Lung microvascular endothelial cell (primary cell): ENCODE measurements at regions not wholly inside any gene's neighbourhood (a gene's known extent, or its start where the extent isn't known, plus 50 kb on each side); places are given as distances from the start of the nearest gene placed in this dataset.
"Not testable (repeated sequence)": the region's sequence is repeated elsewhere in the genome, so short reads cannot be mapped to it uniquely, and the experiment has no call there.

ENCODE experiments used
- DNase-seq, 2 donors: peaks; one replicate each; pipeline versions ENCODE4 v3.0.0 to v3.0.0-alpha.2; 2010; ENCODE audit warnings: low read depth in 2 of 2

GRCh38 chr9:87781331-87781730 is 55.4 kb downstream of the CTSL start:
- no peak for DNase-seq

GRCh38 chr9:87783180-87783579 is 57.3 kb downstream of the CTSL start:
- no peak for DNase-seq

DNA sequence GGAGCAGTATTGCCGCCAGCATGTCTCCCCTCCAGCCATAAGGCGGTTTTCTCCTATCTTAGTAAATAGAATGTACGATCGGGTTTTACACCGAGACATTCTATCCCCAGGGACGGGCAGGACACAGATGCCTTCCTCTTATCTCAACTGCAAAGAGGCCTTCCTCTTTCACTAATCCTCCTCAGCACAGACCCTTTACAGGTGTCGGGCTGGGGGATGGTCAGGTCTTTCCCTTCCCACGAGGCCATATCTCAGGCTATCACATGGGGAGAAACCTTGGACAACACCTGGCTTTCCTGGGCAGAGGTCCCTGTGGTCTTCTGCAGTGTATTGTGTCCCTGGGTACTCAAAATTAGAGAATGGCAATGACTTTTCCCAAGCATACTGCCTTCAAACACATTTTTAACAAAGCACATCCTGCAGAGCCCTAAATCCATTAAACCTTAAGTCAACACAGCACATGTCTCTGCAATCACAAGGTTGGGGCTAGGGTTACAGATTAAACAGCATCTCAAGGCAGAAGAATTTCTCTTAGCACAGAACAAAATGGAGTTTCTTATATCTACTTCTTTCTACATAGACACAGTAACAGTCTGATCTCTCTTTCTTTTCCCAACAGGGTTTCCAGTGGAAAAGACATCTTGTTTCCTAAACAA is 59.5 kb downstream of the CTSL start:
- DNase-seq = not testable (repeated sequence)

GRCh38 chr9:87786423-87786822 is 60.5 kb downstream of the CTSL start:
- DNase-seq = no peak

GRCh38 chr9:87786876-87787275 is 61.0 kb downstream of the CTSL start:
- DNase-seq = no peak

DNA sequence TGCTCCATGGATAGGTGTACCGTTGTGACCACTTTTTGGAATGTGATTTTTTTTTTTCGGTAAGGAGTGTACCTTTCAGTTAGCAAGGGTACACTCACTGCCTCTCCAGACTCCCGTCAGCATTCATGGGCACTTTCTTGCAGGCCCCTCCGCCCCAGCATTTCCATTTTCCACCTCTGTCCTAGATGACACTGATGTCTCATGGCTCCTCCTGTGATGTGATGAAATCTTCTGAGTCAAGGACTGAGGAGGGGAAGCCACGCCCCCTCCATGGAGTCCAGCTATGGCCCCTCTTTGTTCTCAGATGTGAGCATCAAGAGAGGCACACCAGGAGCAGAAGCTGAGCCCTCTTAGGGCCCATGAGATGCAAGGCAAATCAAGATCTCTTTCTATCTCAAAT is 61.8 kb downstream of the CTSL start:
- DNase-seq = no peak

DNA sequence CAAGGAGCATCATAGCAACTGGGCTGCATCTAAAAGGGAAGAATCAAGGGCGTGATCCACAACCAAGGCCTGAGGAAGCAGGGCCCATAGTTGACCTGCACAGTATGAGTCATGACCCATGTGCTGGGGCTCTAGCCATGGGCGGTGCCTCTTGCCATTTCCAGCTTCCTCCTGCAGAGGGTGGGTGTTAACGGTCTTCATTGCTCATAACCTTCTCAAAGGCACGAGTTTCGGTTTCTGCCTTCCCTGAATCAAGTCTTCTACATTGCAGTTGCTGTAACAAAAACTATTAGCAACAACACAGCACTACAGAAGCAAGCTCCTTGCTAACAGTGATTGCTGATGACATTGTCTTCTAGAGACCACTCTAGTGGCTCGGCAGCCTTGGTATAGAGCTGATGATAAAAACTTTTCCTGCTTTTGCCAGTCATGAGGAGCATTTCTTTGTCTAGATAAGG is 66.9 kb downstream of the CTSL start:
- peak in 1 of 2 donors; percentile 92 for DNase-seq

DNA sequence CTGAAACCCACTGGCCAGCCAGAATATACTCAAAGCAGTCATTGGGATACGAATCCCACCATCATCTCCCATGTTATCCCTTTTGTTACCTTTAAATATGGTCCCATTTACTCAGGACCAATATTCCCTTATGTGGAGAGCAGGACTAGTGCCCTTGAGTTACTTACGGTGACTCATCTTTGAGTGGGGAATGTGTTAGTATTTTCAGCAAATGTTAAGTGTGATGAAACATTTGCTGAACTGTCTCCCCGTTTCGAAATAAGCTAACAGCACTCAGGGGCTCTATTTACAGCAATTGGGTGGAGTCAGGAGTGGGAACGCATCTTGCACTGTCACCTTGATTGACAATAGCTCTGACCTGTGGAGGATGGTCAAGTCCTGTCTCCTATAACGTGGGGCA is 67.4 kb downstream of the CTSL start:
- DNase-seq = peak in 1 of 2 donors; percentile 69

- DNase-seq = no peak
Observed at GRCh38 chr9:87795178-87795577, 69.3 kb downstream of the CTSL start.

DNA sequence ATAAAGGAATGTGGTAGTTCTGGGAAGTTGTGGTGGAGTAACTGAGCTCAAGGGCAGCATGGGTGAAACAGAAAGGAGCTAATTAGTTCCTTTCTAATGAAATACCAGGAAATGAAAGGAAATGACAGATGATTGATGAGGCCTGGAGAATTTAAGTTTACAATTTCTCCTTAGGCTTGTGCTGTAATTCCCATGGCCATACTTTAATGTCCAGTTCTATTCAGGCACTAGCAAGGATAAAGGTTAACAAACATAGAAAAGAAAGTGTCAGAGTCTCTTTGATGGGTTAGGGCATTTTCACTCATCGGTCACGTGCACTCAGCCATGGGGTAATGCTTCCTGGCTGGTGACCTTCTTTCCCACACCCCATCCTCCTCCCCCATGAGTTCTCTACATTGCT is 70.3 kb downstream of the CTSL start:
- DNase-seq = peak in 1 of 2 donors; percentile 13

- DNase-seq = peak in 1 of 2 donors; percentile 89
Observed at GRCh38 chr9:87798261-87798833, 72.4 kb downstream of the CTSL start.

- DNase-seq = no peak
Observed at GRCh38 chr9:87799503-87799902, 73.6 kb downstream of the CTSL start.

DNA sequence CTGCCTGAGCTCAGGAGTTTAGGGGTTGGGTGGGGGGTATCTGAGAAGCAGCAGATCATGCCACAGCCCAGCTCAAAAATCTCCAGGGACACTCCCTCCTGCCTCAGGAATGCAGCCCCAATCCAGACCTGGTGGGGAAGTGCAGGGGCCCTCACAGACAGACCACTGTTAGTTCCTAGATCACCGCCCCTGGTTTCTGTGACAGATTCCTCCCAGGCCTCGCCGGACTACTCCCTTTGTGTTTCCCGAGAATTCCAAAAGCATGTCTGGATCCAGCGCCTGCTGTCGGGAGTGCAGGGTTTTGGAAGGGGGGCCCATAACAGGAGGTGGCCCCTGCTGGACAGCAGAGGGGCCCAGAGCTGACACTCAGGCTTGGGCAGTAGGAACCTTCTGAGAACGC is 74.5 kb downstream of the CTSL start:
- no peak for DNase-seq

- DNase-seq = no peak
Observed at GRCh38 chr9:87801013-87801412, 75.1 kb downstream of the CTSL start.

GRCh38 chr9:87803166-87803565 is 77.2 kb downstream of the CTSL start:
- no peak for DNase-seq

DNA sequence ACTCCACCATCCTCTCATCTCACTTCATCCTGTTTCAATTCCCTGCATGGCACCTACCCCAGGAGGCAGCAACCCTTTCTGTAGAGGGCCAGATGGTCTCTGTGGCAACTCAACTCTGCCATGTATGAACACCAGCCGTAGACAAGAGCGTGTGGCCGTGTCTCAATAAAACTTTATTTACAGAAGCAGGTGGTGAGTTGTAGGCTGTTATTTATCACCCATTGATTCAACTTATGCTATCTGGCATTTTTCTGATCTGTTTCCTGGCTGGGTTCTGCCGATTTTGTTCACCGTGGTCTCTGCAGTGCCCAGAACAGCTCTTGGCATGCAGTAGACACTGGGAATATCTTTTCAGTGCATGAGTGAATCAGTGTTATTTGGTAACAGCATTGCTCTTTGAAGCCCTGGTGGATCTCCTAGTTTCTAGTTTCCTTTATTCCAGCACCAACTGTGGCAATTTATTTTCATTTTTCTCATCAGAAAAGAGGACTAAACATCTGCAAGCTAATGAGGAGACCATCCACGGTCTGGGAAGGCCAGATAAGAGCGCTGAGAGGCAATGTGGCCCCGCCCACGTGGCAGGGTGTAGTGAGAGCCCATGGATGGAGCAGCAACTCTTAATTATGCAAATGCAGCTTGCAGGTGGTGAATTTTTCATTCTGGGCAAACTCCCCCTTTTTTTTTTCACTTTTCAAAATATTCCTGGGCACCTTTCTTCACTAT is 77.9 kb downstream of the CTSL start:
- DNase-seq = no peak

DNA sequence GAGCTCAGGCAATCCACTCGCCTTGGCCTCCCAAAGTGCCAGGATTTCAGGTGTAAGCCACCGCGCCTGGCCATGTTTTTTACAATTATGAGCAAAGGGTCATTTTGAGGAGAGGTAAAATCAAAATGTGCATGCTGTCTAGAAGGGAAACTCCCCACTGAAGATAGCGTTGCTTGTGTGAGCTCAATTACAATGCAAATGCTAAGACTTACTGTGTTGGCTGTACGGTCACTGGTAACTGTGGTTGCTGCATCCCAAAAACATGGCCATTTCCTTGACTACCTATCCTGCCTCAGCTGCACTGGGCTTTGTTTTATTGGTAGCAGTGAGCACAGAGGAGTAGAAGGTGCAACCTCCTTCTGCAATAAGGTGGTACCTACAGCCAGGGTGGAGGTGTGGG is 77.4 kb upstream of the SPATA31E1 start:
- DNase-seq = no peak

- no peak for DNase-seq
Observed at GRCh38 chr9:87810008-87810407, 72.7 kb upstream of the SPATA31E1 start.

- no peak for DNase-seq
Observed at GRCh38 chr9:87810679-87811178, 71.9 kb upstream of the SPATA31E1 start.

GRCh38 chr9:87812375-87813118 is 70.1 kb upstream of the SPATA31E1 start:
- peak; percentile 64 to 67 for DNase-seq

GRCh38 chr9:87813119-87813463 is 69.6 kb upstream of the SPATA31E1 start:
- DNase-seq = no peak

GRCh38 chr9:87816036-87816435 is 66.6 kb upstream of the SPATA31E1 start:
- DNase-seq = peak; percentile 60 to 87
